Activated CD4-positive, alpha-beta T cell treated with anti-CD3 and anti-CD28 coated beads, Interleukin-2, amount 50 U/mL, for 24 hours (primary cell): ENCODE measurements at regions not wholly inside any gene's neighbourhood (a gene's known extent, or its start where the extent isn't known, plus 50 kb on each side); places are given as distances from the start of the nearest gene placed in this dataset.
"Not testable (repeated sequence)": the region's sequence is repeated elsewhere in the genome, so short reads cannot be mapped to it uniquely, and the experiment has no call there.

ENCODE experiments used
- DNase-seq, 2 donors: peaks; one replicate each; pipeline ENCODE4 v3.0.0-alpha.2; 2020; ENCODE audit warnings: low read depth in 1 of 2, low spot score in 1 of 2

DNA sequence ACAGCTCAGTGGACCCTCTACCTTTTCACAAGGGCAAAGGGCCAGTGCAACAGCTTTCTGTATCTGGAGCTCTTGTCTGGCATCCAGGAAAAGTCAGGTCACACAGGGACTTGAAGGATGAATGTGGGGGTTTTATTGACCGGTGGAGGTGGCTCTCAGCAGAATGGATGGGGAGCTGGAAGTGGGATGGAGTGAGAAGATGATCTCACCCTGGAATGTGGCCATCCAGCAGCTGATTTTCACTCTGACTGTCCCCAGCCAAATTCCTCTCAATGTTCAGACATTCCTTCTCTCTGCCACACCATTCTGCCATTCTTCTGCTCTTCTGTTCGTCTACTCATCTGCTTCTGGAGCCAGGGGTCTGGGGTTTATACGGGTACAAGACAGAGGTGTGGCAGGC is 1119.9 kb downstream of the TAF11L14 start:
- no peak for DNase-seq

DNA sequence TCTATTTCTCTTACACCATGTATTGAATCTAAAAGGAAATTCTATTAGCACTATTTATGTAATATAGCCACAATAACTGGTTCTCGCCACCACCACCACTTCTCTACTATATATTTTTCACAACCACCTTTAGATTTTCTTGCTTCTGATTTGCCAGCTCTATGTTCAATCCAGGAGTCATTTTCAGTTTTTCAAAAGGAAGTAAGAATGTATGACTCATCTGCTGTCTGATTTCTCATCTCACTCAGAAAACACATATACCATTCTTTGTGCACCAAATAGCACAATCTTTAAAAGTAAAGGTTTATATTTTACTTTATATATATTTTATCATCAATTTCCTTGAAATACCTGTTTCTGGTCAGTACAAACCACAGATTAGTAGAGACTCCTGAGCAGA is 1127.5 kb downstream of the TAF11L14 start:
- no peak for DNase-seq

GRCh38 chr5:18764161-18764560 is 1129.9 kb downstream of the TAF11L14 start:
- DNase-seq: no peak

- no peak for DNase-seq
Observed at GRCh38 chr5:18765304-18765703, 1131.0 kb downstream of the TAF11L14 start.

GRCh38 chr5:18771097-18771610 is 1136.9 kb downstream of the TAF11L14 start:
- no peak for DNase-seq

DNA sequence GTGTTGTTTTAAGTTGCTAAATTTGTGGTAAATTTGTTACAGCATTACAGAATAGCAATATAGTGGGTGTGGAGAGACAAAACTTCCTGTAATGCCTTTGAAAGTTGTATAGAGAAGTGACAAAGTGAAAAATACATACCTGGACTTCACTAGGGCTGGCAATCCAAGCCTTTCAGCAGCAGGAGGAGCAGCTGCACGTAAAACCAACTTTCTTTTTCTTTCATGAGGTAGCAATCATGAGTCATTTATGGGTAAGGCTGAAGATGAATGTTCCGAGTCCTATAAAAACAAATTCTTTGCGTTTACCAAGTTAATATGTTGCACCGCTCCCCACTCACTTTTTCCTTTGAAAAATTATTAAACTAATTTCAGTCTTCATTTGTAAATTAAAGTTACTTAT is 1138.2 kb downstream of the TAF11L14 start:
- no peak for DNase-seq

GRCh38 chr5:18778225-18778624 is 1144.0 kb downstream of the TAF11L14 start:
- no peak for DNase-seq

DNA sequence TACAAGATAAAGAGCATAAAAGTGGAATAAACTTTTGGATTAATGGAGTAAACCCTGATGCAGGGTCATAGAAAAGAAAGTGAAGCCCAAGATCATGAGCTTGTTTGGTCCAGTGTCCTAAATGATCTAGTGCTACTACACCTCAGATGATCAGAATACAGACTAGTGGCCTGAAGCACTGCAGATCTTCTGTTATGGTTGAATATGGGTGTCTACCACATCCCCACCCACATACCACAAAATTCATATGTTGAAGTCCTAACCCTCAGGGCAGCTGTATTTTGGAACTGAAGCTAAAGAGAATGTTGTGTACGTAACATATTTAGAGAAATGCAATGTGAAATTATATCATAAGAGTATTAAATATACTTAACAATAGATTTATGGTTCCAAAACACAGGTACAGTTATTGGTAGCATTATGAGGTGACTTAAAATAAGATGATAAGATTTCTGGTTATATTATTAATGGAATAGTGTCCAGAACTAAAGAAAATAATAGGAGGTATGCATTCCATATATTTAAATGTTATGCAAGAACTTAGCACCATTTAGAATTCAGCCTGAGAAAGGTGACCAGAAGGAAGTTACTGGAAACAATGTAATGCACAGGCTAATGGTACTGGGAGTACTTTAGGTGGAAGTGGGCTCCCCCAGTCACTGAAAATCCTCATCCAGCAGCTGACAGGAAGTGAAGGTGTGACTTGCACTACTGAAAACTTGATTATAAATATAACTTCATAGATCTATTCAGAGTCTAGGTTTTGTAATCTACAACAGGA is 1155.1 kb downstream of the TAF11L14 start:
- DNase-seq: no peak

DNA sequence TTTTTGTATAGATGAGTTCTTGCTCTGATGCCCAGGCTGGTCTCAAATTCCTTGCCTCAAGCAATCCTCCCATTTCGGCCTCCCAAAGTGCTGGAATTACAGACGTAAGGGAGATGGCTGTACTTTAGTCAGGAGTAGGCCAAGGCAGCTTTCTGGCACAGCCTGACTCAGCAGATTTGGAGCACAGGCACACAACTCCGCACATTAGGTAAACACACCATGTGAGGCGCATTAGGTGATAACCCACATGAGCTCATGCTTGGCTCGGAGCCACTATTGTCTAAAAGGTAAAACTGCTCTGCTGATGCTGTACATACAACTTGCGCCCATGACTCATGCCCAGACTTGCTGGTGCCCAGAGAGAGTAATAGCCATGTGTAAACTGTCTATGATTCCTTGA is 1157.9 kb downstream of the TAF11L14 start:
- no peak for DNase-seq

GRCh38 chr5:18797222-18797621 is 1163.0 kb downstream of the TAF11L14 start:
- no peak for DNase-seq

- no peak for DNase-seq
Observed at GRCh38 chr5:18798058-18798457, 1163.8 kb downstream of the TAF11L14 start.

DNA sequence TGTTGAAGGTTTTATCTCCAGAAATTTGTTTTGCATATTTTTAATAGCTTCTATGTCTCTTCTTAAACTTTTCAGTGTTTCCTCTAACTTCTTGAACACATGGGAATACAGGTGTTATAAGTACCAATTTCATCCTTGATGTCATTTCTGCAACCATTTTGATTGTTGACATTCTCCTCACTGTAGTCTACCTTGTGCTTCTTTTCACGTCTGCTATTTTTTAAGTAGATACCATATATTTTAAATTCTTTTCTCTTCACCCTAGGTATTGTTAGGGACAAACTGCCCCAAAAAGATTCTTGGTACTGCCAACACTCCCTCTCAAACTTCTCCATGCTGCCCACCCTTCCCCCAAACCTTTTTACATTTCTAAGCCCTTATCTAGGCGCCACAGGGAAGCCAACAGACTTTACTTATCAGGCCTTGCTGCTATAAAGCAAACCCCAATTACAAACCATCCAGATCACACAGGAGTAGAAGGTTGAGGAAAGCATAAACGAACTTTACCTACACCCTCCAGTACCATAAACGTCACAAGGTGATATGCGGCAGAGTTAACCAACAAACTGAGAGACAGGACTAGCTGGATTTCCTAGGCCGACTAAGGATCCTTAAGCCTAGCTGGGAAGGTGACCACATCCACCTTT is 1165.3 kb downstream of the TAF11L14 start:
- no peak for DNase-seq

DNA sequence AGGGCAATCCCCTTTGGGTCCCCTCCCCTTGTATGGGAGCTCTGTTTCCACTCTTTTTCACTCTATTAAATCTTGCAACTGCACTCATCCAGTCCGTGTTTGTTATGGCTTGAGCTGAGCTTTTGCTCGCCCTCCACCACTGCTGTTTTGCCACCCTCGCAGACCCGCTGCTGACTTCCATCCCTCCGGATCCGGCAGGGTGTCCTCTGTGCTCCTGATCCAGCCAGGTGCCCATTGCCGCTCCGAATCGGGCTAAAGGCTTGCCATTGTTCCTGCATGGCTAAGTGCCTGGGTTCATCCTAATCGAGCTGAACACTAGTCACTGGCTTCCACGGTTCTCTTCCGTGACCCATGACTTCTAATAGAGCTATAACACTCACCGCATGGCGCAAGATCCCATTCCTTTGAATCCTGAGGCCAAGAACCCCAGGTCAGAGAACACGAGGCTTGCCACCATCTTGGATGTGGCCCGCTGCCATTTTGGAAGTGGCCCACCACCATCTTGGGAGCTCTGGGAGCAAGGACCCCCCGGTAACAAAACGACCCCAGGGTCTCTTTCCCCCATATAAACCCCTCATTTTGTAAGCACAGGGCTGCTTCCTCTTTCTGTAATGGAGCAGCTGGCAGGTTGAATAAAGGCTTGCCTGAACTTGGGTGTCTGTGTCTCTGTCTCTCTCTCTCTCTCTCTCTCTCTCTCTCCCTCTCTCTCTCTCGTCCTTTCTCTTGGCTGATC is 1166.2 kb downstream of the TAF11L14 start:
- no peak for DNase-seq

GRCh38 chr5:18801413-18801812 is 1167.2 kb downstream of the TAF11L14 start:
- DNase-seq: not testable (repeated sequence)

DNA sequence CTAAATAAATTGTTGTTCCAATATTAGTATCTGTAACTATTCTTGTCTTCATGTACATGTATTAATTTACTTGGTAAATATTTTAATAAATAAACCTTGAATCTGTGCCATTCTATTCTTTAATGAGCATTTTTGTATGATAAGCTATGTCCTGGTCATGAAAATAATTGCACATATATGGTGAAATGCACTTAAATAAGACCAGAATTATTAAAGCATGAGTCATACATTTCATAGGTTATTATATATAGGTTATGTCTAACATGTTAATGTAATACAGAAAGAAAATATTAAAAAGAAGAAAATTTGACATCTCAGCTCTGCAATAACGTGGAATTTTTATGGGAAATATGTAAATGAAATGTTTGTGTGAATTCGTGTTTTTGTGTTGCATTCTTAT is 1168.1 kb downstream of the TAF11L14 start:
- DNase-seq: no peak

GRCh38 chr5:18805376-18805775 is 1171.1 kb downstream of the TAF11L14 start:
- DNase-seq: no peak

- no peak for DNase-seq
Observed at GRCh38 chr5:18807256-18808149, 1173.2 kb downstream of the TAF11L14 start.

DNA sequence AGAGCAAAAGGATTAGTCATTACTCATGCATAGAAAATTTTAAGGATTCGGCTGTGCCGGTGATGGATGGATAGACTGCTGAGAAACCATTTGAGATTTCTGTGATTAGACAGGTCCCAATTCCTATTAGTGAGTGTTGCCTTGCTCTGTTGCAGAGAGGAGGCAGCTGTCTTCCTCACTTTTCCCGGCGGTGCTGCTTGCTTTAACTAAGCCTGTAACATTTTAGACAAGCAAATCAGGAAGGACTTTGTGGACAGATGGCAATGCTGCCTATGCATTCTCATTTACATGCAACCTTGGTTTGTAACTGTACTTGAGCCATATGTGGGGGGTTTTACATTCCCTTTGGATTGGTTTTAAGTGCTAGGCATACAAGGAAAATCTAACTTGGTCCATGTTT is 1176.3 kb downstream of the CDH18 start:
- DNase-seq: no peak

DNA sequence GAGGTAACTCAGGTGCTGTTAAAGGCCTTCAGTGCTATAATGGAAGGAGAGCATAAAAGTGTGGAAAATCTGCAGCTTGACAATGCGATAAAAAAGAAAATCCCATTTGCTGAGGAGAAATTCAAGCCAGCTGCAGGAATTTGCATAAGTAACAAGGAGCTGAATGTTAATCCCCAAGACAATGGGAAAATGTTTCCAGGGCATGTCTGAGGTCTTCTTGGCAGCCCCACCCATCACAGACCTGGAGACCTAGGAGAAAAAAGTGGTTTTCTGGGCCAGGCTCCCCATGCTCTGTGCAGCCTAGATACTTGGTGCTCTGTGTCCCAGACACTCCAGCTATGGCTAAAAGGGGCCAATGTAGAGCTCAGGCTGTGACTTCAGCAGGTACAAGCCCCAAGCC is 1159.6 kb downstream of the CDH18 start:
- no peak for DNase-seq

- DNase-seq: no peak
Observed at GRCh38 chr5:18829539-18829938, 1158.5 kb downstream of the CDH18 start.

- DNase-seq: no peak
Observed at GRCh38 chr5:18850216-18850615, 1137.8 kb downstream of the CDH18 start.
